Loucy (cell line): ENCODE measurements at regions not wholly inside any gene's neighbourhood (a gene's known extent, or its start where the extent isn't known, plus 50 kb on each side); places are given as distances from the start of the nearest gene placed in this dataset.
A peak's percentile ranks its signal among the peaks of the same experiment; 100 is the strongest.

Experiments
- H2AFZ ChIP-seq: fragments of 200-600 bp; sonication (generic); 2 replicates; pipeline ENCODE4 v1.6.0; 2016; ENCODE audit warnings: antibody characterized with exemption, mild to moderate bottlenecking, low read length, moderate library complexity
- H3F3A ChIP-seq: fragments of 200-600 bp; 2 replicates; pipeline ENCODE4 v1.6.0; 2016; ENCODE audit warnings: antibody characterized with exemption, low read depth, mild to moderate bottlenecking
- H3K27me3 ChIP-seq: fragments of 200-600 bp; sonication (generic); 2 replicates; pipeline ENCODE4 v1.6.1; 2014; ENCODE audit warnings: low read length, mild to moderate bottlenecking; ENCODE audit not compliant: insufficient read depth, poor library complexity, severe bottlenecking
- H3K36me3 ChIP-seq: fragments of 200-600 bp; sonication (generic); 2 replicates; pipeline ENCODE4 v1.6.1; 2016; ENCODE audit warnings: low read length; ENCODE audit not compliant: insufficient read depth
- H3K4me1 ChIP-seq: fragments of 200-600 bp; sonication (generic); 2 replicates; pipeline ENCODE4 v1.5.1; 2014; ENCODE audit warnings: low read length, mild to moderate bottlenecking; ENCODE audit not compliant: insufficient read depth, poor library complexity, severe bottlenecking
- H3K4me2 ChIP-seq: fragments of 200-600 bp; sonication (generic); 2 replicates; pipeline ENCODE4 v1.6.0; 2014; ENCODE audit warnings: antibody characterized with exemption, low read length, low read depth, mild to moderate bottlenecking; ENCODE audit not compliant: poor library complexity, severe bottlenecking
- H3K4me3 ChIP-seq: fragments of 200-600 bp; sonication (generic); 2 replicates; pipeline ENCODE4 v1.5.1; 2014; ENCODE audit warnings: low read length, mild to moderate bottlenecking, mixed read lengths; ENCODE audit not compliant: poor library complexity, severe bottlenecking
- H3K79me2 ChIP-seq: fragments of 200-600 bp; sonication (generic); 2 replicates; pipeline ENCODE4 v1.6.1; 2014; ENCODE audit warnings: low read length; ENCODE audit not compliant: insufficient read depth
- H3K9ac ChIP-seq: fragments of 200-600 bp; sonication (generic); 2 replicates; pipeline ENCODE4 v1.6.0; 2014; ENCODE audit warnings: mild to moderate bottlenecking, low read depth, low read length, moderate library complexity; ENCODE audit not compliant: poor library complexity, severe bottlenecking
- H3K9me2 ChIP-seq: fragments of 200-600 bp; sonication (generic); replicated peaks from 2 replicates; pipeline ENCODE4 v1.6.1; 2016; ENCODE audit warnings: low read depth, low read length, mixed read lengths
- H3K9me3 ChIP-seq: fragments of 200-600 bp; sonication (generic); 2 replicates; pipeline ENCODE4 v1.6.1; 2014; ENCODE audit warnings: mild to moderate bottlenecking, antibody characterized with exemption, low read length, low read depth; ENCODE audit not compliant: insufficient read depth
- H4K20me1 ChIP-seq: fragments of 200-600 bp; sonication (generic); 2 replicates; pipeline ENCODE4 v1.6.0; 2014; ENCODE audit warnings: antibody characterized with exemption, low read length, mild to moderate bottlenecking; ENCODE audit not compliant: insufficient read depth, poor library complexity, severe bottlenecking
- EZH2phosphoT487 ChIP-seq: fragments of 200-600 bp; IDR thresholded peaks from 2 replicates; pipeline ENCODE4 v1.6.1; 2018; ENCODE audit warnings: antibody characterized with exemption, mild to moderate bottlenecking, moderate library complexity, borderline replicate concordance
- TF ChIP-seq, protein P1 (sequence below): fragments of 200-600 bp; sonication (generic); conservative IDR thresholded peaks from 2 replicates; pipeline ENCODE4 v1.5.1; 2014; ENCODE audit warnings: mild to moderate bottlenecking, antibody characterized with exemption, low read length

DNA sequence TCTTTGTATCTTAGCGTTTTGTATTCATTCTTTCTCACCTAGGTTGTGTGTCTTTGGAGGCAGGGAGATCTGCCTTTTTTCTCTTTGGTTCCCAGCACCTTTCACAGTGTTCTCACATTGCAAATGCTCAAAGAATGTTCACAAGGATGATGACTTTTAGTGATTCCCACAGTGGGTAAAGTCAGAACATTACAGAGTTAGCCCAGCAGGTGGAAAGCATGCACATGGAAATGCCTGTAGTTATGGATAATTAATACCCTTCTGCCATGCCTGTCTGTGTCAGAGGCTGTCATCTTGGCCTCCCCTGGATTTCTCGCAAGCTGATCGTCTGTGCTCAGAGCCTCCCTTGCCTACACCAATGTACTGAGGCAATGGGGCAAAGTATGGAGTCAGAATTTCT is 458.9 kb downstream of the LMO4 start:
- no peak for TF ChIP-seq EZH2phosphoT487
- TF ChIP-seq, protein P1, sequence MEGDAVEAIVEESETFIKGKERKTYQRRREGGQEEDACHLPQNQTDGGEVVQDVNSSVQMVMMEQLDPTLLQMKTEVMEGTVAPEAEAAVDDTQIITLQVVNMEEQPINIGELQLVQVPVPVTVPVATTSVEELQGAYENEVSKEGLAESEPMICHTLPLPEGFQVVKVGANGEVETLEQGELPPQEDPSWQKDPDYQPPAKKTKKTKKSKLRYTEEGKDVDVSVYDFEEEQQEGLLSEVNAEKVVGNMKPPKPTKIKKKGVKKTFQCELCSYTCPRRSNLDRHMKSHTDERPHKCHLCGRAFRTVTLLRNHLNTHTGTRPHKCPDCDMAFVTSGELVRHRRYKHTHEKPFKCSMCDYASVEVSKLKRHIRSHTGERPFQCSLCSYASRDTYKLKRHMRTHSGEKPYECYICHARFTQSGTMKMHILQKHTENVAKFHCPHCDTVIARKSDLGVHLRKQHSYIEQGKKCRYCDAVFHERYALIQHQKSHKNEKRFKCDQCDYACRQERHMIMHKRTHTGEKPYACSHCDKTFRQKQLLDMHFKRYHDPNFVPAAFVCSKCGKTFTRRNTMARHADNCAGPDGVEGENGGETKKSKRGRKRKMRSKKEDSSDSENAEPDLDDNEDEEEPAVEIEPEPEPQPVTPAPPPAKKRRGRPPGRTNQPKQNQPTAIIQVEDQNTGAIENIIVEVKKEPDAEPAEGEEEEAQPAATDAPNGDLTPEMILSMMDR = no peak
- no peaks in the 10 kb centered on the region for H3K79me2 ChIP-seq
- no peaks in the 10 kb centered on the region for H3K9me2 ChIP-seq
- H3K9me3 ChIP-seq = no peaks in the 10 kb centered on the region
- H3K9ac ChIP-seq = no peak overlapping the region
- H3K36me3 ChIP-seq = no peaks in the 10 kb centered on the region
- no peak overlapping the region for H2AFZ ChIP-seq
- no peaks in the 10 kb centered on the region for H3F3A ChIP-seq
- H3K4me2 ChIP-seq = no peak overlapping the region
- no peak overlapping the region for H3K4me3 ChIP-seq
- no peaks in the 10 kb centered on the region for H4K20me1 ChIP-seq
- H3K27me3 ChIP-seq = no peaks in the 10 kb centered on the region
- peaks cover 4% of the 10 kb centered on the region for H3K4me1 ChIP-seq

DNA sequence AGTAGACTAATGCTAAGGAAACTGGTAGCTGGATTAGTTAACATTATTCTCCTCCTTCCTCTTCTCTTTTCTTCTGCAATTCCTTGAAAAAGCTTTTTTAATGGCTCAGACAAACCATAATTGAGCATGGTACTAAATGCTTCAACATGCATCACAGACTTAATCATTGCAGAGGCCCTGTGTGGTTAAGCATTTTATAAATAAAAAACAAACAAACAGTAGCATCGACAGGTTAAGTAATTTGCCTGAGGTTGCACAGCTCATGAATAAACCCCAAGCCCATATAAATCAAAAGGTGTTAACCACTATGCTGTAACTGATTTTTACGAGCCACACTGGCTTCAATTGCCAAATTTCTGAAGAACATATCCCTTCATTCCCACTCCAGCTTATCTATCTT is 462.1 kb downstream of the LMO4 start:
- no peaks in the 10 kb centered on the region for H3F3A ChIP-seq
- no peak overlapping the region for H2AFZ ChIP-seq
- H3K36me3 ChIP-seq = no peaks in the 10 kb centered on the region
- no peaks in the 10 kb centered on the region for H3K79me2 ChIP-seq
- no peaks in the 10 kb centered on the region for H3K9me3 ChIP-seq
- TF ChIP-seq, protein P1 = no peak
- TF ChIP-seq EZH2phosphoT487 = no peak
- H3K9ac ChIP-seq = no peak overlapping the region
- peaks cover 6% of the 10 kb centered on the region for H3K4me1 ChIP-seq
- H3K27me3 ChIP-seq = no peaks in the 10 kb centered on the region
- H3K9me2 ChIP-seq = no peaks in the 10 kb centered on the region
- no peaks in the 10 kb centered on the region for H4K20me1 ChIP-seq
- no peak overlapping the region for H3K4me3 ChIP-seq
- H3K4me2 ChIP-seq = no peak overlapping the region

DNA sequence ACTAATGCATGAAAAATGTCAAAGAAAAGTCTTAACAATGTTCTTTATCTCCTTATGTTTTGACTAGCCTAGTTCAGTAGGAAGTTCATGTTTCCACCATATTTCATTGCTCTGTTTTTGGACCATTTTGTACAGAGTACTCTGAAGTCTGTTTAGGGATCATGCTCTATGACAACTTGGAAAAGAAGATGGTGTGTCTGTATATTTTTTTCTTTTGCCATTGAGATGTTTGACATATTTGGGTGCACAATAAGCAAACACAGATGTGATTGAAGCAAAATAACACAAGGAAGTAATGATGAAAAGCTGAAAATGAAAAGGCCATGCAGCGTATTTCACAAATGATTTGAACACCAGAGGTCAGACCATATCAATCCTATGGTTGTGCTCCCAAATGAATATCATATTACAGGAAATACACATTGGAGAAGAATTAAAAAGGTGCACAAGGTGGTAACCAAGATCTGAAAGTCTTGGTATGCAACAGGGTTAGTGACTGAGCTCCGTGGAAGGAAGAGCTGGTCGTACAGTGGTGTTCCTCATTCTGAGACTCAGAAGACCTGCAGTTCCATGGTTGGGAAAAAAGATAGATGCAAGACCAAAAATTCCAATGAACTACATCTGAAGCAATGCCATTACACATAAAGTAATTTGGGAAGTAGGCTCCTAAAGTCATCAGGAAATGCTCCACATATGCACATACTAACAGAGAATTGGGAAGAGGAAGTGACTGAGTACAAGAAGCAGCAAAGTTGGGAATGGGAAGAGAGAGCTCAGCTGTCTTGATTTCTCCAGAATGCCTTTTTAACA is 463.5 kb downstream of the LMO4 start:
- no peak overlapping the region for H3K4me2 ChIP-seq

More for the DNA sequence above, 463.5 kb downstream of the LMO4 start:
- Histone ChIP-seq H4K20me1 (no peaks in the 10 kb centered on the region), H3F3A (no peaks in the 10 kb centered on the region), H2AFZ (peak overlapping the region; percentile 59; the same call in 1 of the 2 replicates), H3K4me3 (no peak overlapping the region), H3K9ac (no peak overlapping the region), H3K27me3 (no peaks in the 10 kb centered on the region), H3K9me2 (no peaks in the 10 kb centered on the region), H3K36me3 (no peaks in the 10 kb centered on the region), H3K79me2 (no peaks in the 10 kb centered on the region), H3K9me3 (no peaks in the 10 kb centered on the region), H3K4me1 (peaks cover 6% of the 10 kb centered on the region)
- TF ChIP-seq EZH2phosphoT487 = no peak
- TF ChIP-seq, protein P1 = peak; percentile 49
